ENCODE measurements at regions not wholly inside any gene's neighbourhood (a gene's known extent, or its start where the extent isn't known, plus 50 kb on each side); places are given as distances from the start of the nearest gene placed in this dataset.
"Not testable (repeated sequence)": the region's sequence is repeated elsewhere in the genome, so short reads cannot be mapped to it uniquely, and the experiment has no call there.

- not testable (repeated sequence) for H4K91ac ChIP-seq (ENCODE audit: low read depth, low read length, poor library complexity); H2BK15ac ChIP-seq (ENCODE audit: low read length); H3K27me3 ChIP-seq (ENCODE audit: control insufficient read depth in 3 of 3, insufficient read depth in 3 of 3, low read depth in 1 of 3, low read length in 3 of 3); H3K36me3 ChIP-seq (replicated peaks in 1 of 2; ENCODE audit: control insufficient read depth in 2 of 2, insufficient read depth in 2 of 2, low read length in 2 of 2); H2BK12ac ChIP-seq (ENCODE audit: low read length); H4K8ac ChIP-seq (ENCODE audit: low read depth, low read length); H3K4me1 ChIP-seq (ENCODE audit: control insufficient read depth in 2 of 2, insufficient read depth in 1 of 2, low read depth in 1 of 2, low read length in 2 of 2); H3K4me2 ChIP-seq (ENCODE audit: insufficient read depth, low read length, poor library complexity, severe bottlenecking); H3K9ac ChIP-seq (ENCODE audit: low read depth, low read length, poor library complexity); H2AFZ ChIP-seq (ENCODE audit: low read length); H2AK5ac ChIP-seq (ENCODE audit: low read depth, low read length); H2BK5ac ChIP-seq (ENCODE audit: low read length); H3K18ac ChIP-seq (ENCODE audit: low read length); H3K23ac ChIP-seq (ENCODE audit: low read depth, low read length, poor library complexity); DNase-seq (ENCODE audit: low spot score); H3K4ac ChIP-seq (ENCODE audit: low read length); H3K27ac ChIP-seq (replicated peaks; ENCODE audit: low read length); H2BK120ac ChIP-seq (ENCODE audit: low read depth, low read length); H3K9me3 ChIP-seq (replicated peaks in 1 of 2; ENCODE audit: control insufficient read depth in 2 of 2, insufficient read depth in 1 of 2, low read depth in 1 of 2, low read length in 2 of 2); H3K14ac ChIP-seq (ENCODE audit: low read length); H3K79me1 ChIP-seq (ENCODE audit: low read depth, low read length); H3K4me3 ChIP-seq (ENCODE audit: low read length in 2 of 2)
- no CpG with 5 or more reads among the region's 2 CpGs for WGBS, 2 donors (ENCODE audit: extremely low coverage in 2 of 2, insufficient read length in 2 of 2, insufficient replicate concordance in 1 of 2)
Measured at GRCh38 chr9:66765531-66765930, 135.0 kb upstream of the ZNF658 start.

GRCh38 chr9:66771504-66771903, 129.0 kb upstream of the ZNF658 start:
- H3K23ac ChIP-seq (ENCODE audit: low read depth, low read length, poor library complexity); H2BK15ac ChIP-seq (ENCODE audit: low read length); H3K4ac ChIP-seq (ENCODE audit: low read length); H3K14ac ChIP-seq (ENCODE audit: low read length); H3K9ac ChIP-seq (ENCODE audit: low read depth, low read length, poor library complexity); H2AK5ac ChIP-seq (ENCODE audit: low read depth, low read length); H4K8ac ChIP-seq (ENCODE audit: low read depth, low read length); H3K27ac ChIP-seq (replicated peaks; ENCODE audit: low read length); H2BK5ac ChIP-seq (ENCODE audit: low read length); H3K36me3 ChIP-seq (replicated peaks in 1 of 2; ENCODE audit: control insufficient read depth in 2 of 2, insufficient read depth in 2 of 2, low read length in 2 of 2); H3K79me1 ChIP-seq (ENCODE audit: low read depth, low read length); H4K91ac ChIP-seq (ENCODE audit: low read depth, low read length, poor library complexity); H3K4me2 ChIP-seq (ENCODE audit: insufficient read depth, low read length, poor library complexity, severe bottlenecking); DNase-seq (ENCODE audit: low spot score); H2BK12ac ChIP-seq (ENCODE audit: low read length); H3K4me1 ChIP-seq (ENCODE audit: control insufficient read depth in 2 of 2, insufficient read depth in 1 of 2, low read depth in 1 of 2, low read length in 2 of 2); H3K9me3 ChIP-seq (replicated peaks in 1 of 2; ENCODE audit: control insufficient read depth in 2 of 2, insufficient read depth in 1 of 2, low read depth in 1 of 2, low read length in 2 of 2); H3K27me3 ChIP-seq (ENCODE audit: control insufficient read depth in 3 of 3, insufficient read depth in 3 of 3, low read depth in 1 of 3, low read length in 3 of 3); H3K18ac ChIP-seq (ENCODE audit: low read length); H2BK120ac ChIP-seq (ENCODE audit: low read depth, low read length); H2AFZ ChIP-seq (ENCODE audit: low read length); H3K4me3 ChIP-seq (ENCODE audit: low read length in 2 of 2): not testable (repeated sequence)
- WGBS, 2 donors (ENCODE audit: extremely low coverage in 2 of 2, insufficient read length in 2 of 2, insufficient replicate concordance in 1 of 2), result no CpG with 5 or more reads among the region's 2 CpGs

GRCh38 chr9:66774618-66775017, 125.9 kb upstream of the ZNF658 start:
- not testable (repeated sequence) for H3K36me3 ChIP-seq (replicated peaks in 1 of 2; ENCODE audit: control insufficient read depth in 2 of 2, insufficient read depth in 2 of 2, low read length in 2 of 2); H2BK120ac ChIP-seq (ENCODE audit: low read depth, low read length); H3K4ac ChIP-seq (ENCODE audit: low read length); H3K4me1 ChIP-seq (ENCODE audit: control insufficient read depth in 2 of 2, insufficient read depth in 1 of 2, low read depth in 1 of 2, low read length in 2 of 2); H3K79me1 ChIP-seq (ENCODE audit: low read depth, low read length); H3K14ac ChIP-seq (ENCODE audit: low read length); H2BK5ac ChIP-seq (ENCODE audit: low read length); H3K27me3 ChIP-seq (ENCODE audit: control insufficient read depth in 3 of 3, insufficient read depth in 3 of 3, low read depth in 1 of 3, low read length in 3 of 3); H2AK5ac ChIP-seq (ENCODE audit: low read depth, low read length); H3K23ac ChIP-seq (ENCODE audit: low read depth, low read length, poor library complexity); H2BK15ac ChIP-seq (ENCODE audit: low read length); H3K9ac ChIP-seq (ENCODE audit: low read depth, low read length, poor library complexity); DNase-seq (ENCODE audit: low spot score); H2BK12ac ChIP-seq (ENCODE audit: low read length); H3K27ac ChIP-seq (replicated peaks; ENCODE audit: low read length); H4K8ac ChIP-seq (ENCODE audit: low read depth, low read length); H3K18ac ChIP-seq (ENCODE audit: low read length); H3K4me2 ChIP-seq (ENCODE audit: insufficient read depth, low read length, poor library complexity, severe bottlenecking); H4K91ac ChIP-seq (ENCODE audit: low read depth, low read length, poor library complexity); H3K9me3 ChIP-seq (replicated peaks in 1 of 2; ENCODE audit: control insufficient read depth in 2 of 2, insufficient read depth in 1 of 2, low read depth in 1 of 2, low read length in 2 of 2); H3K4me3 ChIP-seq (ENCODE audit: low read length in 2 of 2); H2AFZ ChIP-seq (ENCODE audit: low read length)
- WGBS, 2 donors (ENCODE audit: extremely low coverage in 2 of 2, insufficient read length in 2 of 2, insufficient replicate concordance in 1 of 2), result no CpG with 5 or more reads among the region's 8 CpGs

GRCh38 chr9:66779944-66780661, 120.4 kb upstream of the ZNF658 start:
- H3K27ac ChIP-seq (replicated peaks; ENCODE audit: low read length); H2AFZ ChIP-seq (ENCODE audit: low read length); H2AK5ac ChIP-seq (ENCODE audit: low read depth, low read length); H3K27me3 ChIP-seq (ENCODE audit: control insufficient read depth in 3 of 3, insufficient read depth in 3 of 3, low read depth in 1 of 3, low read length in 3 of 3); H3K23ac ChIP-seq (ENCODE audit: low read depth, low read length, poor library complexity); H3K14ac ChIP-seq (ENCODE audit: low read length); H4K91ac ChIP-seq (ENCODE audit: low read depth, low read length, poor library complexity); H3K9ac ChIP-seq (ENCODE audit: low read depth, low read length, poor library complexity); H2BK120ac ChIP-seq (ENCODE audit: low read depth, low read length); H3K36me3 ChIP-seq (replicated peaks in 1 of 2; ENCODE audit: control insufficient read depth in 2 of 2, insufficient read depth in 2 of 2, low read length in 2 of 2); H3K4me1 ChIP-seq (ENCODE audit: control insufficient read depth in 2 of 2, insufficient read depth in 1 of 2, low read depth in 1 of 2, low read length in 2 of 2); H3K79me1 ChIP-seq (ENCODE audit: low read depth, low read length); H3K18ac ChIP-seq (ENCODE audit: low read length); DNase-seq (ENCODE audit: low spot score); H3K4me3 ChIP-seq (ENCODE audit: low read length in 2 of 2); H2BK5ac ChIP-seq (ENCODE audit: low read length); H4K8ac ChIP-seq (ENCODE audit: low read depth, low read length); H2BK12ac ChIP-seq (ENCODE audit: low read length); H3K9me3 ChIP-seq (replicated peaks in 1 of 2; ENCODE audit: control insufficient read depth in 2 of 2, insufficient read depth in 1 of 2, low read depth in 1 of 2, low read length in 2 of 2); H3K4me2 ChIP-seq (ENCODE audit: insufficient read depth, low read length, poor library complexity, severe bottlenecking); H2BK15ac ChIP-seq (ENCODE audit: low read length); H3K4ac ChIP-seq (ENCODE audit: low read length): not testable (repeated sequence)
- no CpG with 5 or more reads among the region's 7 CpGs for WGBS, 2 donors (ENCODE audit: extremely low coverage in 2 of 2, insufficient read length in 2 of 2, insufficient replicate concordance in 1 of 2)
